ENCODE measurements at regions not wholly inside any gene's neighbourhood (a gene's known extent, or its start where the extent isn't known, plus 50 kb on each side); places are given as distances from the start of the nearest gene placed in this dataset.
"Not testable (repeated sequence)": the region's sequence is repeated elsewhere in the genome, so short reads cannot be mapped to it uniquely, and the experiment has no call there.

GRCh38 chr5:145661737-145662485, 173.2 kb downstream of the PRELID2 start:
- peak; percentile 8 for DNase-seq (ENCODE audit: low read depth)
- TF ChIP-seq CTCF (conservative IDR thresholded peaks at IDR 0.05; ENCODE audit: control insufficient read depth, insufficient read depth, low read depth, low read length), result no peak
- H3K4me3 ChIP-seq (ENCODE audit: control insufficient read depth, low read depth, low read length), result no peak overlapping the region

- no peak for TF ChIP-seq CTCF (conservative IDR thresholded peaks at IDR 0.05; ENCODE audit: control insufficient read depth, insufficient read depth, low read depth, low read length)
- no peak overlapping the region for H3K4me3 ChIP-seq (ENCODE audit: control insufficient read depth, low read depth, low read length)
- DNase-seq (ENCODE audit: low read depth), result peak; percentile 78
These were observed 174.1 kb downstream of the PRELID2 start for GRCh38 chr5:145660897-145661640.

GRCh38 chr5:145658435-145658834, 176.7 kb downstream of the PRELID2 start:
- TF ChIP-seq CTCF (conservative IDR thresholded peaks at IDR 0.05; ENCODE audit: control insufficient read depth, insufficient read depth, low read depth, low read length), result no peak
- H3K4me3 ChIP-seq (ENCODE audit: control insufficient read depth, low read depth, low read length), result no peak overlapping the region
- no peak for DNase-seq (ENCODE audit: low read depth)

- DNase-seq (ENCODE audit: low read depth); H3K4me3 ChIP-seq (ENCODE audit: control insufficient read depth, low read depth, low read length): not testable (repeated sequence)
These were observed 182.4 kb downstream of the PRELID2 start for GRCh38 chr5:145652700-145653099.

GRCh38 chr5:145647137-145647536, 188.0 kb downstream of the PRELID2 start:
- H3K4me3 ChIP-seq (ENCODE audit: control insufficient read depth, low read depth, low read length); DNase-seq (ENCODE audit: low read depth): not testable (repeated sequence)

GRCh38 chr5:145643214-145643613, 191.9 kb downstream of the PRELID2 start:
- H3K4me3 ChIP-seq (ENCODE audit: control insufficient read depth, low read depth, low read length); DNase-seq (ENCODE audit: low read depth): not testable (repeated sequence)

GRCh38 chr5:145637396-145637795, 197.7 kb downstream of the PRELID2 start:
- no peak overlapping the region for H3K4me3 ChIP-seq (ENCODE audit: control insufficient read depth, low read depth, low read length)
- peak; percentile 29 for DNase-seq (ENCODE audit: low read depth)
- TF ChIP-seq CTCF (conservative IDR thresholded peaks at IDR 0.05; ENCODE audit: control insufficient read depth, insufficient read depth, low read depth, low read length), result no peak

- DNase-seq (ENCODE audit: low read depth), result no peak
- no peak for TF ChIP-seq CTCF (conservative IDR thresholded peaks at IDR 0.05; ENCODE audit: control insufficient read depth, insufficient read depth, low read depth, low read length)
- H3K4me3 ChIP-seq (ENCODE audit: control insufficient read depth, low read depth, low read length), result no peak overlapping the region
These were observed 198.8 kb downstream of the PRELID2 start for GRCh38 chr5:145636371-145636770.

Data from fibroblast of mammary gland (primary cell).